ENCODE measurements at regions not wholly inside any gene's neighbourhood (a gene's known extent, or its start where the extent isn't known, plus 50 kb on each side); places are given as distances from the start of the nearest gene placed in this dataset.

DNA sequence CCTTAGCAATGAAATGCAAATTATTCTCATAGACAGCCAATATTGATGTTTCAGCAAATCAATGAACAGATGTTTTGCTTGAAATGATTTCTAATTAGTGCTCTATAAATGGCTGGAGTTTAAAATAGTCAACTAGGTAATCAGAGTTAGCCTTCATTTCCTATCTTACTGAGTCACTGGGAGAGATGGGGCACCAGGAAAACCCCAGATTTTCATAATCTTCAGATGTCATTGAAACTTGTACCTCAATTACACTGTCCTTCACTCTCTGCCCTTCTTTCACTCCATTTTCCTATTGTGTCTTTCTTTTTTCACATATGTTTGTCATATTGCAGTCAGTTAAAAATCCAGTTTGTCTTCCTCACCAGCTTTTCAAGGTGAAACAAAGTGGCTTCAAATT is 92.7 kb downstream of the C12orf75 start:
- no peak for DNase-seq
- TF ChIP-seq GATA1 (IDR thresholded peaks at IDR 0.05; ENCODE audit: low read depth, low read length) (no peak), POLR2A (IDR thresholded peaks at IDR 0.05; ENCODE audit: low read length) (no peak)

DNA sequence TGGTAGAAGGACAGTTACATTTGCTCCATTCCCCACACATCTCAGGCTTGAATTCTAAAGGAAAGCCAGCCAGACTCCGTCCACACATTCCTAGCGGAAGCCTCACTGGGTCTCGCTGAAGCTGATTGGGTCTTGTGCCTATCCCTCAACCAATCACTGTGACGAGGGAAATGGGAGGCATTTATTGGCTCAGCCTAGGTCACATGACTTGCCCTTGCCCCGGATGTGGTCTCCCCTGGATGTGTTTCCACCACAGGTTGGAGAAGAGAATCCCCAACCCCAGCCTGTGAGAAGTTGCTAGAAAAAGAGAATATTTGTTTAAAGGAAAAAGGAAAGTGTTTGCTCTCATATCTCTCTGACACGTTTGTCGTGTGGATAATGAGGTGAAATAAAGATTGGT is 93.4 kb downstream of the C12orf75 start:
- no peak for DNase-seq
- TF ChIP-seq GATA1 (IDR thresholded peaks at IDR 0.05; ENCODE audit: low read depth, low read length) (no peak), POLR2A (IDR thresholded peaks at IDR 0.05; ENCODE audit: low read length) (no peak)

DNA sequence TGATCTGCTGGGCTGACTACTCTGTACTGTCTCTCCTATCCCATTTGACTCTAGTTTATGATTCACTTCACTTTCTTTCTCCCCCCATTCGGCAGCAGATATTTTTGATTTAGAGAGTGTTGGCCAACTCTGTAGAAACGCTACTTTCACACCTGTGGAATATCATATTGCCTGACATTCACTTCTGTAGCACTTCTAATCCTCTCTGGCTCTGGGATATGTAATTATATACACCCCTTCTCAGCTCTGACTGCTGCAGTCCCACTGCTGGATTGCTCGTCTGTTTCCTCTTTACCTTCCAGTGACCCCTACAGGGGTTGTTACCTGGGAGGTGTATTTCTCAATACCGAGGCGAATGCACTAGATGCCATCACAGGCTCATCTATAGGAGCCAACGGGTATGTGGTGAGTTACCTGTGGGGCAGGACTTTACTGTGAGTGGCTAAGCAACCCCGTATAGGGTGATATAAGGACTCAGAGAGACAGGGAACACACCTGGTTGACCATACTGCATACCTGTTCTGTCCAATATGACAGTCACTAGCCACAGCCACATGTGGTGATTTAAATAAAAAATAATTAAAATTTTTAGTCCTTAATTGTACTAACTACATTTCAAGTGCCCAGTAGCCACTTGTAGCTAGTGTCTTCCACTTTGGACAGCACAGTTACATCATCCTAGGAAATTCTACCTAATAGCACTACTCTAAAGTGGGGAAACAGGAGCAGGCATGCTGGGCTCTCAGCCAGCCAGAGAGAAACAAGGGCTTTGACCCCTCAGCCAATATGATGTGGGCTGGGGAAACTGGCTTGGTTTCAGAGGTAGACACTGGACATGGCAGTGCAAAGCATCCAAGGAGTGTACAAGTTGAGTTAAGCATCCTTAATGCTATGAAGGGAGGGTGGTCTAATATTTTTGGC is 95.0 kb downstream of the C12orf75 start:
- TF ChIP-seq POLR2A (IDR thresholded peaks at IDR 0.05; ENCODE audit: low read length) = no peak
- no peak for TF ChIP-seq GATA1 (IDR thresholded peaks at IDR 0.05; ENCODE audit: low read depth, low read length)
- no peak for DNase-seq

DNA sequence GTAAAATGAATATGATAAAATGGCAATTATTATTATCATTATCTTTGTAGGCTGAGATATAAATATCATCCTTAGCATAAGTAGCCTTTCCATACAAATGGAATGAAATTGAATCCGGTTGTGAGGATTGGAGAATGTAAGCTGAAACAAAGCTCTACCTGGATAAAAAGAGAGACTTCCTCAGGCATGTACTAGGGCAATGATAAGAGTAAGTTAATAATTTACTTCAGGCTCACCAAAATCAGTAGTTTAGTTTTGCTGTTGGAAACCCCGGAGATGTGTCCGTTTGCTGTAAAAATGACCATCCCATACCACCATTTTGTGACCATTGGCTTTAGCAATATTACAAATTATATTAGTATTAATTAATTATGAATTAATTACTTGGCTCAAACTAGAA is 96.3 kb downstream of the C12orf75 start:
- no peak for DNase-seq
- no peak for TF ChIP-seq POLR2A (IDR thresholded peaks at IDR 0.05; ENCODE audit: low read length)

DNA sequence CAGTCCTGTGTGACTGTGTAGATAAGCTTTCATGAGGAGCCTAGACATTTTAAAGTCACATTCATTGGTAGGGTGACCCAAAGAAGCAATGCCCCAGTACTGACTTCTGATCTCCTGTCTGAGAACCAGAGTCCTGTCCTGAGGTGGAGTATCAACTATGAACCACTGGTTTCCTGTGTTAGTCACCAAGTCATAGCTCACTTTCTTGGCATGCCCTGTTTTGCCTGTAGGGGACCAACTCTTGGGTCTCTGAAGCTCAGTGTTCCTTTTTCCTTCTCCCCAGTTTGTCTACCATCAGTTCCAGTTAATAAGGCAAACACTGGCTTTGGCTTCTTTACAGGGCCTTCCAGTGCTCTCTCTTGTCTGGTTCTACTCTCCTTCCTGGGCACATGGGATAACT is 97.4 kb downstream of the C12orf75 start:
- TF ChIP-seq GATA1 (IDR thresholded peaks at IDR 0.05; ENCODE audit: low read depth, low read length) (no peak), POLR2A (IDR thresholded peaks at IDR 0.05; ENCODE audit: low read length) (no peak)
- no peak for DNase-seq

DNA sequence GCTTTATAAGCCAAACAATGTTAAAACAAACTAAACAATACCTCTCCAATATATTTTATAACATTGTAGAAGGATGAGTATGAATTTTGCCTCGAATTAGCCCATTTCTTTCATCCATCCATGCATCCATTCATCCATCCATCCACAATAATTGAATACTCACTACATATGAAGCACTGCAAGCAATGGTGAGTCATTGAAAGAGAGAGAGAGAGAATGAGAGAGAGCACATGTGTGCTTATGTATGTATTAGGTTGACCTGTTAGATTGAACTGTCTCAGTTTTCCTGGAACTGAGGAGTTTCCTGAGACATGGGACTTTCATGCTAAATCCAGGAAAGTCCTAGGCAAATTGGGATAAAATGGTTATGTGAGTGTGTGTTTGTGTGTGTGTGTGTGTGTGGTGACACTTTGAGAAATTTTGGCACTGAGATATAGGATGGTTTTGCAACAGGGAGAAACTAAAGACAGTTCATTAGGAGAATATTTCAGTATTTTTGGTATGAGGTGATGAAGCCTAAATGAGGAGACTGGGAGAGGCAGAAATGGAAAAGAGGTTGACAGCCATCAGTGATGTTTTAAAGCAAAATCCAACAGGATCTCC is 98.4 kb downstream of the C12orf75 start:
- TF ChIP-seq GATA1 (IDR thresholded peaks at IDR 0.05; ENCODE audit: low read depth, low read length) (no peak), POLR2A (IDR thresholded peaks at IDR 0.05; ENCODE audit: low read length) (no peak)
- no peak for DNase-seq

DNA sequence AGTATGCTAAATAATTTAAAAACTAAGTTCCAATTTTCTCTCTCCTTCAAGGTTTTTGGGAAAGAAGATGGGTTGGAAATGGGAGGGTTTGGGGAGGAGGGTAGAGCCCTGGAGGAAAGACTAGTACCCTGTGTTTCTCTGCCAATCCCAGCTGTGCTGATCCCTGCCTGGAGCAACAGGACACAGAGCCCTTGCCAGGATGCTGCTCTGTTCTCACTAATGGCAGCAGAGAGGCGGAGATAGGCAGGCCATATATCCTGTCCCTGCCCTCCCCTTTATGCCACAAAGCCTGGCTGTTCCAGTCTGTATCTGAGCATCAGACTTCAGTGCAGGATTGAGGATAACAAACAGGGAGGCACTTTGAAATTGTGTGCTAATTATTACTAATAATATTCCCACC is 99.0 kb downstream of the C12orf75 start:
- TF ChIP-seq GATA1 (IDR thresholded peaks at IDR 0.05; ENCODE audit: low read depth, low read length) = no peak
- no peak for TF ChIP-seq POLR2A (IDR thresholded peaks at IDR 0.05; ENCODE audit: low read length)
- DNase-seq = no peak

DNA sequence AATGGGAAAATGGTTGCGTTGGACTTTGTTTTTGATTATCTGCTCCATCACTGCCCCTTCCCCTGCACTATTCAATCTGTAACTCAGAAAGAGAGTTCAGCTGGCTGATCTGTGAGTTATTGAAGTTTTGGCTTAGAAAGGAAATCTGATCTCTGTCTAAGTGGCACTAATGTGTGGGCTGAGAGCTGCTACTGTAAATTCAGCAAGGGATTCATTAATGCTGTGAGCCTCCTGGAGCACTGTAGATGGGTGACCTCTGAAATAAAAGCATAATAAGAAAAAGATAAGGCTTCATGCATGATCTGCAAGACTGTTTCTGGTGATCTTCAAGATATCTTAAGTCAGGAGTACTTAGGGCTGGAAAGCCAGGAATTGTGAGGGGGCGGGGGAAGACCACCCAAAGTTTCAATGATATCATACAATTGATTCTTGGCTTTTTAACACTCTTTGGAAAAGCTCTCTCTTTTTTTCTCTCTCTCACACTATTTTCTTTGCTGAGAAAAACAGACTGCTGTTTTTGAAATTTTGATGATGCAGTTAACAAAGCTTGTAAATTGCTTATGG is 101.1 kb downstream of the C12orf75 start:
- no peak for DNase-seq
- TF ChIP-seq GATA1 (IDR thresholded peaks at IDR 0.05; ENCODE audit: low read depth, low read length) (no peak), POLR2A (IDR thresholded peaks at IDR 0.05; ENCODE audit: low read length) (no peak)

DNA sequence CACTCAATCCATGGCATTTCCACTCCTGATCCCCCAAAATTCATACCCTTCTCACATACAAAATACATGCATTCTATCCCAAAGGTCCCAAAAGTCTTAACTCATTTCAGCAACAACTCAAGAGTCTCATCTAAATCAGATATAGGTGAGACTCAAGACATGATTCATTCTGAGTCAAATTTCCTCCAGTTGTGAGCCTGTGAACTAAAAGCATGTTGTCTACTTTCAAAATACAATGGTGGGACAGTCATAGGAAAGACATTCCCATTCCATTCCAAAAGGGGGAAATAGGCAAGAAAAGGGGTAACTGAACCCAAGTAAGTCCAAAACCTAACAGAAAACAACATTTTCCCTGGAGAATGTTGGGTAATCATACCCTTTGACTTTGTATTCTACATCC is 103.3 kb downstream of the C12orf75 start:
- DNase-seq = no peak
- TF ChIP-seq POLR2A (IDR thresholded peaks at IDR 0.05; ENCODE audit: low read length) = no peak
- TF ChIP-seq GATA1 (IDR thresholded peaks at IDR 0.05; ENCODE audit: low read depth, low read length) = no peak

DNA sequence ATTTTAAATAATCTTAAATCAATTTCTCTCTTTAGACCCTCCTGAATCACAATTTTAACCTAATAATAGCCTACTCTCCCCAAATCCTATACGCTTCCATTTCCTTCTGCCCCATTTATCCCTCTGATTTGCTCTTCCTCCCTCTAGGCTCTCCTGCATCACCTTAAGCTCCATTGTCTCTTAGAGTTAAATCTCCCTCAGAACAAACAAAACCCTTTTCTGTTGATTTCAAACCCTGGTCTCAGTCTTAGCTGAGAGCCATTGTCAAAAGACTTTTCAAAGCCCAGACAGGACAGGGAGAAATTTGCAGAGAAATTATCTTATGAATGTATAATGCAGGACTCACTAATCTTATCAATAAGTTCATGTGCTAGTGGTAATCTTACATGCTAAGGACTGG is 106.1 kb downstream of the C12orf75 start:
- no peak for DNase-seq
- TF ChIP-seq POLR2A (IDR thresholded peaks at IDR 0.05; ENCODE audit: low read length) = no peak
- TF ChIP-seq GATA1 (IDR thresholded peaks at IDR 0.05; ENCODE audit: low read depth, low read length) = no peak

DNA sequence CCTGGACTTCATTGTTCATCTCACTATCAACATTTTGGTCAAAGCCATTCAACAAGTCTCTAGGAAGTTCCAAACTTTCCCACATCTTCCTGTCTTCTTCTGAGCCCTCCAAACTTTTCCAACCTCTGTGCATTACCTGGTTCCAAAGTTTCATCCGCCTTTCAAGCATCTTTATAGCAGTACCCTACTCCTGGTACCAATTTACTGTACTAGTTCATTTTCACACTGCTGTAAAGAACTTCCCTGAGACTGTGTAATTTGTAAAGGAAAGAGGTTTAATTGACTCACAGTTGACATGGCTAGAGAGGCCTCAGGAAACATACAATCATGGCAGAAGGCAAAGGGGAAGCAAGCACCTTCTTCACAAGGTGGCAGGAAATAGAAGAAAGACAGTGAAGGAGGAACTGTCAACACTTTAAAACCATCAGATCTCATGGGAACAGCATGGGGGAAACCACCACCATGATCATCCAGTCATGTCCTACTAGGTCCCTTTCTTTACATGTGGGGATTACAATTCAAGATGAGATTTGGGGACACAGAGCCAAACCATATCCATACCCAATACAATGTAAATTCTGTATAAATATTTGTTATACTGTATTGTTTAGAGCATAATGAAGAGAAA is 109.7 kb downstream of the C12orf75 start:
- DNase-seq = no peak
- TF ChIP-seq POLR2A (IDR thresholded peaks at IDR 0.05; ENCODE audit: low read length) = no peak
- no peak for TF ChIP-seq GATA1 (IDR thresholded peaks at IDR 0.05; ENCODE audit: low read depth, low read length)

DNA sequence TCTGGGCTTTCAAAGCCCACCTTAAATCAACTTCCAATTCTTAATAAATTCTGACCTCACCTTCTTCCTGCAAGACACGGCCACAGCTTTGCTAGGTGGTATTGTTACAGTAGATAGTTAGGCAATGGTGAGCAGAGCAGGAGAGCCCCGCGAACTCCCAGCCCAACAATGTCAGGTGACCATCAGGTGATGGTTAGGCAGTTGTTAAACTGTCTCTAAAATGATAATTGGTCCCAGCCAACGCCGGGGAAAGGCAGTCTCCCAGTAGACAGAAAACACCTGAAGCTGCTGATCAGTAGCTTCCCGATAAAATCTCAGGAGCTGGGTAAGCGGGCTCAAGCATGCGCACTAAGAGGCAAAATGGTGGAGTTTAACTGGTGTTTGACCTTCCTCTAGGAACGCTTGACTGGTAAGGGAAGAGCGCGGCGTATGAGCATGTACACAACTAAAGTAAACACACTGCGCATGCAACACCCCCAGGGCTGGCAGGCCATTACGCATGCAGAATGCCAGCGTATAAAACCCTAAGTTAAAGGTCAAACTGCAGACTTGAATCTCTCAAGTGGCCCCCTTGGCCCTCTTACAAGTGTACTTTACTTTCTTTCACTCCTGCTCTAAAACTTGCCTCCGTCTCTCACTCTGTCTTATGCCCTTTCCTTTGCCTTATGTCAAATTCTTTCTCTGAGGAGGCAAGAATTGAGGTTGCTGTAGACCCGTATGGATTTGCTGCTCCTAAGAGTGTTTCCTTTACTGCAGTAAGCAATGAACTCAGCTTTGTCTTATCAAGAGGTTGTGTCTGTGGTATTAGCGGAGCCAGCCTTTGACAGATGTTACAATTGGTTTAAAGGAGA is 113.5 kb downstream of the C12orf75 start:
- TF ChIP-seq POLR2A (IDR thresholded peaks at IDR 0.05; ENCODE audit: low read length) (no peak), GATA1 (IDR thresholded peaks at IDR 0.05; ENCODE audit: low read depth, low read length) (no peak)
- DNase-seq = no peak

DNA sequence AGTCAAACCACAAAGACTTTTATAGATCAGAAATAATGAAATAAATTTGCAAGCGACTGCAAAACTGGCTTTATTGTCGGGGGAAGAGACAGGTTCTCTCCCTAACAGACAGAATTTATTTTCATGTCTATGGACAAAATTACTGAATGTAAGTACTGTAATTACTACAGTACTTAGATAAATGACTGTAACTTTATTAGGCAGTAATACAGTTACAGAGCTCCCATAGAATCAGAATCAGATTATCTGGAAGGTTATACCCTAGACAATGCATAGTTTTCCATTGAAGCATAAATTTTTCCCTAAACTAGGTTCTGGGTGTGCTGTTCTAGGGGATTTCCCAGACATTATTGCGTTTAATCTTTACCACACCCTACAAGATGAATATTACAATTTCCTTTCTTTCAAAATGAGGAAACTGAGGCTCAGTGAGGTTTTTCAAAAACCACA is 114.2 kb downstream of the C12orf75 start:
- DNase-seq = no peak
- TF ChIP-seq POLR2A (IDR thresholded peaks at IDR 0.05; ENCODE audit: low read length) (no peak), GATA1 (IDR thresholded peaks at IDR 0.05; ENCODE audit: low read depth, low read length) (no peak)

Measured in erythroblast (primary cell).